Peyer's patch (tissue), 4 donors: ENCODE measurements at regions not wholly inside any gene's neighbourhood (a gene's known extent, or its start where the extent isn't known, plus 50 kb on each side); places are given as distances from the start of the nearest gene placed in this dataset.

Experiments used
- DNase-seq, 3 donors: peaks; one replicate each; pipeline ENCODE4 v3.0.0-alpha.2; 2017 to 2019
- H3K27ac ChIP-seq, 4 donors: fragments of 200-600 bp; sonication (generic); one replicate each; pipeline ENCODE4 v1.5.1; 2016 to 2019
- H3K27me3 ChIP-seq, 2 donors: fragments of 200-600 bp; sonication (generic); one replicate each; pipeline ENCODE4 v1.5.1; 2019
- H3K36me3 ChIP-seq, 3 donors: fragments of 200-600 bp; sonication (generic); one replicate each; pipeline ENCODE4 v1.5.1; 2016 to 2019
- H3K4me1 ChIP-seq, 4 donors: fragments of 200-600 bp; sonication (generic); one replicate each; pipeline ENCODE4 v1.5.1; 2016 to 2019
- H3K4me3 ChIP-seq, 4 donors: fragments of 200-600 bp; sonication (generic); 1 replicate in 3 of 4; 2 replicates in 1 of 4; pipeline ENCODE4 v1.5.1; 2016 to 2019; ENCODE audit warnings: mild to moderate bottlenecking in 1 of 4
- H3K9me3 ChIP-seq, 4 donors: fragments of 200-600 bp; sonication (generic); one replicate each; pipeline ENCODE4 v1.5.1; 2016 to 2019; ENCODE audit warnings: mild to moderate bottlenecking in 1 of 4
- CTCF ChIP-seq, 6 experiments: fragments of 450-650 bp in 4 of 6; fragments of 200-600 bp in 2 of 6; sonication (generic) in 1 of 6; IDR thresholded peaks; one replicate each; pipeline ENCODE4 v1.5.1; 2017 to 2019; ENCODE audit warnings: antibody characterized with exemption in 6 of 6, mild to moderate bottlenecking in 3 of 6, moderate library complexity in 1 of 6
- POLR2A ChIP-seq, 2 donors: fragments of 450-650 bp; IDR thresholded peaks; one replicate each; pipeline ENCODE4 v1.5.1; 2017; ENCODE audit warnings: antibody characterized with exemption in 2 of 2, mild to moderate bottlenecking in 2 of 2, moderate library complexity in 2 of 2

DNA sequence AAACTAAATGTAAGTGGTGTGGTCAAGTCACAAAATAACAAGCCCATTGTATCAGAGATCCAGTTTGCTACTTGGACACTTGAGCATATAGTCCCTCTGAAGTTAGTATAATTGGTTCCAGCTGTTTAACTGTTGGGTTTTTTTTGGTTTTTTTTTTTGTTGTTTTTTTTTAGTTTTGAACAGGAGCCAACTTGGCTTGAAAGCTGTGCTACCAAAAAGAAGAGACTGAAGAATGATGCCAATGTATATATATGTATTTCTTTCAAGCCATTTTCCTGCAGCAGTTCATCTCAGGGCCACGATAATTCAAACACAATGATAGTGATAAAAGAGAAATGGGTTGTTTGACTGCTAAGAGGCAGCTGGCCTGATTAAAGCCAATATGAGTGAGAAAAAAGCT, 138.3 kb downstream of the PCDH18 start:
- H3K27ac ChIP-seq, result no peak overlapping the region
- H3K27me3 ChIP-seq, result no peaks in the 10 kb centered on the region
- no peaks in the 10 kb centered on the region for H3K36me3 ChIP-seq
- no peak overlapping the region for H3K4me3 ChIP-seq
- H3K4me1 ChIP-seq, result no peaks in the 10 kb centered on the region
- H3K9me3 ChIP-seq, result no peaks in the 10 kb centered on the region
- no peak for DNase-seq
- TF ChIP-seq POLR2A (IDR thresholded peaks at IDR 0.05) (no peak), CTCF (IDR thresholded peaks at IDR 0.05) (no peak)

DNA sequence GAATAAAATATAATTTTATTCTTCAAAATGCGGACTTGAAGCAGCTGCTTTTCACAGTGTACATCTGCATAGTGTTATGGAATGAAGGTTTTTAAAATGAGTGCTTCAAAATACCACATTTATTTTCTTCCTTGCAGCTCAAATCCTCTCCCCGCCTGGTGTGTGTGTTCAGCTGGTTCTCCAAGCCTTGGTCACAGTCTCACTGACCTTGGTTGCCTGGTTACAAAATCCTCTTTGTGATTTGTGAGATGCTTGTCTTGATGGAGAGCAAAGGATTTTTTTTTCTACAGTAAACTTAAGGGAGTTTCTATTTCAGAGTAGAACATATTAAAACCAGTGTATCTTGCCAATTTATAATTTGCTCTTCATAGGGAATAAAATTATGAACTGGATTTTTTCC, 139.2 kb downstream of the PCDH18 start:
- TF ChIP-seq CTCF (IDR thresholded peaks at IDR 0.05) (no peak), POLR2A (IDR thresholded peaks at IDR 0.05) (no peak)
- Histone ChIP-seq H3K27me3 (no peaks in the 10 kb centered on the region), H3K36me3 (no peaks in the 10 kb centered on the region), H3K4me3 (no peak overlapping the region), H3K9me3 (no peaks in the 10 kb centered on the region), H3K27ac (no peak overlapping the region), H3K4me1 (no peaks in the 10 kb centered on the region)
- DNase-seq, result no peak

GRCh38 chr4:137390707-137391106, 141.6 kb downstream of the PCDH18 start:
- Histone ChIP-seq H3K27me3 (no peaks in the 10 kb centered on the region), H3K4me1 (no peaks in the 10 kb centered on the region), H3K27ac (no peak overlapping the region), H3K4me3 (no peak overlapping the region), H3K9me3 (no peaks in the 10 kb centered on the region), H3K36me3 (no peaks in the 10 kb centered on the region)
- TF ChIP-seq POLR2A (IDR thresholded peaks at IDR 0.05) (no peak), CTCF (IDR thresholded peaks at IDR 0.05) (no peak)
- no peak for DNase-seq

DNA sequence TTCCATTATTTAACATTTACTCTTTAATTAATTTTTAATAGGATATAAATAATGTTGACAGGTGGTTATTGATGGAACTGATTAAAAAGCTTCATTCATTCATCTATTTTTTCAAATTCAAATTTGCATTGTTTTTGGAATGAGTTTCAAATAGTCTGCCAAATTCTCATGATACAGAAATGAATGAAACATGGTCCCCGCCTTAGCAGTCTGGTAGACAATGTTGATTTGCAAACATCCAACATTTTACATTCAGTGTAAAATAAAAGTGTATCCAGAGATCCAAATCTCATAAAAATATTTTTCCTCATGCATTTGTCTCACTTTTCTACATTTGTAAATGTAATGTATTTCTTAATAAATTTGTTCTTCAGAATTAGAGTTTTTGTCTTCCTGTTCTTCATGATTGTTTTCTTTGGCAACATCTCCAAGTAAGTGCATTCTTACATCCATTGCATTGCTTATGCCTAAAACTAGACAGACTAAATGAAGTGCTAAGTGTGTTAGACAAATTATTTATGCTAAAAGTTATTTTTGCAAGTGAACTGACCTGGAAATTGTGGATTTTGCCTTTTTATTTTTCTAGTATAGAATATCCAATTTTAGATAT, 142.3 kb downstream of the PCDH18 start:
- DNase-seq, result no peak
- H3K36me3 ChIP-seq, result no peaks in the 10 kb centered on the region
- TF ChIP-seq POLR2A (IDR thresholded peaks at IDR 0.05) (no peak), CTCF (IDR thresholded peaks at IDR 0.05) (no peak)
- H3K27me3 ChIP-seq, result no peaks in the 10 kb centered on the region
- H3K4me3 ChIP-seq, result no peak overlapping the region
- no peak overlapping the region for H3K27ac ChIP-seq
- no peaks in the 10 kb centered on the region for H3K4me1 ChIP-seq
- H3K9me3 ChIP-seq, result no peaks in the 10 kb centered on the region

- DNase-seq, result no peak
- H3K4me1 ChIP-seq, result no peaks in the 10 kb centered on the region
- H3K36me3 ChIP-seq, result no peaks in the 10 kb centered on the region
- no peaks in the 10 kb centered on the region for H3K9me3 ChIP-seq
- no peak overlapping the region for H3K4me3 ChIP-seq
- H3K27me3 ChIP-seq, result no peaks in the 10 kb centered on the region
- no peak for TF ChIP-seq POLR2A (IDR thresholded peaks at IDR 0.05)
- no peak for TF ChIP-seq CTCF (IDR thresholded peaks at IDR 0.05)
- no peak overlapping the region for H3K27ac ChIP-seq
Measured at GRCh38 chr4:137387924-137388323, 144.4 kb downstream of the PCDH18 start.

DNA sequence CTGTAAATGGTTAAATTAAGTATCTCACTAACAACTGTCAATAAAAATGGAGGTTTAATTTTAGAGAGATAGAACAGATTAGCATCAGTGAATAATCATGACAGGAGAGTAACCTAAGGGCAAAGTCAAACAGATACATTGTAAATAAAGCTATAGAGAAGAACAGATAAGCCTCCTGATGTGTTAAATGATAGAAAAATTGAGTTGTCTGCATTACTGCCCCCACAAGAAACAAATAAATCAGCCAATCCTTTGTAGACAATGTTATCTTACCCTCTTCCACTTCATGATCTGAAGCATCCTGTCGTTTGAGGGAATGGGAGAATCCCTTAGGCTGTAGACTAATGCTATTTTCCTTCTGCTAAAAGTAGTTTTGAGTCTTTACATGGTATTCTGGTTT, 147.8 kb downstream of the PCDH18 start:
- Histone ChIP-seq H3K4me3 (no peak overlapping the region), H3K27me3 (no peaks in the 10 kb centered on the region), H3K4me1 (no peaks in the 10 kb centered on the region), H3K36me3 (no peaks in the 10 kb centered on the region), H3K9me3 (no peaks in the 10 kb centered on the region), H3K27ac (no peak overlapping the region)
- no peak for DNase-seq
- no peak for TF ChIP-seq POLR2A (IDR thresholded peaks at IDR 0.05)
- no peak for TF ChIP-seq CTCF (IDR thresholded peaks at IDR 0.05)
